HCT116 (cell line): ENCODE measurements at regions not wholly inside any gene's neighbourhood (a gene's known extent, or its start where the extent isn't known, plus 50 kb on each side); places are given as distances from the start of the nearest gene placed in this dataset.

ENCODE experiments used
- ATAC-seq: fragments of 200-7000 bp; cut with Tn5 transposase; 2 replicates; pipeline ENCODE4 v1.9.1; 2020; ENCODE audit warnings: mild to moderate bottlenecking, moderate library complexity
- BruUV-seq: library from RNA; stranded (reverse); fragments of 400-500 nt; replicated peaks from 2 replicates; lab custom pipeline; 2021; lab: Mats Ljungman, UMichigan
- CTCF ChIA-PET: fragments of 300-600 bp; sonication (Branson Sonifier 250); formaldehyde crosslinking; loops from one replicate; lab custom pipeline; 2021; ENCODE audit warnings: antibody characterized with exemption; lab: Charles Lee
- POLR2A ChIA-PET: fragments of 300-600, 350-600 bp; sonication (Branson Sonifier 250); formaldehyde crosslinking; loops from one replicate; lab custom pipeline; 2021; ENCODE audit warnings: antibody characterized with exemption; lab: Charles Lee
- RAD21 ChIA-PET, 2 experiments: fragments of 300-600 bp; sonication (Branson Sonifier 250); formaldehyde crosslinking; loops; one replicate each; lab custom pipeline; 2023; ENCODE audit warnings: low total read pairs in 2 of 2; ENCODE audit not compliant: uncharacterized antibody in 2 of 2, unreplicated experiment in 2 of 2, low non-redundant PET in 1 of 2; lab: Charles Lee
- DNase-seq: peaks from one replicate; pipeline ENCODE4 v3.0.0-alpha.2; 2010; ENCODE audit warnings: low read depth, low spot score
- H2AFZ ChIP-seq: fragments of 200-600 bp; shearing (Covaris generic), sonication (generic); 2 replicates; pipeline ENCODE4 v1.6.1; 2017; ENCODE audit warnings: low read depth, mixed run types, mixed read lengths, antibody characterized with exemption, low read length; ENCODE audit not compliant: poor library complexity, severe bottlenecking
- H3K27ac ChIP-seq: 2 replicates; pipeline ENCODE4 v1.5.1; 2012; ENCODE audit warnings: low read depth, low read length
- H3K27me3 ChIP-seq: fragments of 200-600 bp; sonication (generic); 2 replicates; pipeline ENCODE4 v1.6.1; 2016; ENCODE audit warnings: mixed run types, low read length, mixed read lengths; ENCODE audit not compliant: insufficient read depth
- H3K36me3 ChIP-seq, 2 experiments: fragments of 200-500 bp in 1 of 2; fragments of 200-600 bp in 1 of 2; sonication (Bioruptor generic) in 1 of 2; sonication (generic) in 1 of 2; 2 replicates each; pipeline versions ENCODE4 v1.5.1 to v1.6.1; 2014 to 2016; ENCODE audit warnings: low read length in 2 of 2, inconsistent platforms in 1 of 2, mixed read lengths in 1 of 2, mixed run types in 1 of 2; ENCODE audit not compliant: insufficient read depth in 2 of 2, control insufficient read depth in 1 of 2
- H3K4me1 ChIP-seq, 2 experiments: fragments of 200-600 bp in 1 of 2; sonication (generic) in 1 of 2; 2 replicates each; pipeline versions ENCODE4 v1.5.1 to v1.6.1; 2012 to 2017; ENCODE audit warnings: low read length in 2 of 2, inconsistent platforms in 1 of 2, mild to moderate bottlenecking in 1 of 2, mixed read lengths in 1 of 2, mixed run types in 1 of 2, moderate library complexity in 1 of 2; ENCODE audit not compliant: insufficient read depth in 2 of 2, control insufficient read depth in 1 of 2
- H3K4me2 ChIP-seq: fragments of 200-600 bp; sonication (generic); 2 replicates; pipeline ENCODE4 v1.6.1; 2017; ENCODE audit warnings: mixed run types, low read length, mixed read lengths
- H3K4me3 ChIP-seq, 2 experiments: fragments of 200-600 bp in 1 of 2; sonication (generic) in 1 of 2; replicated peaks in 1 of 2; 2 replicates each; pipeline ENCODE4 v1.5.1; 2011 to 2016; ENCODE audit warnings: low read length in 2 of 2, control low read depth in 1 of 2, low read depth in 1 of 2, mild to moderate bottlenecking in 1 of 2, mixed read lengths in 1 of 2, mixed run types in 1 of 2
- H3K79me2 ChIP-seq: fragments of 200-600 bp; sonication (generic); 2 replicates; pipeline ENCODE4 v1.6.1; 2017; ENCODE audit warnings: mild to moderate bottlenecking, mixed run types, low read length, moderate library complexity, mixed read lengths; ENCODE audit not compliant: insufficient read depth
- H3K9ac ChIP-seq: fragments of 200-600 bp; sonication (generic); 2 replicates; pipeline ENCODE4 v1.6.1; 2016; ENCODE audit warnings: low read length, mixed read lengths
- H3K9me2 ChIP-seq: fragments of 200-600 bp; sonication (generic), shearing (Covaris generic); 2 replicates; pipeline ENCODE4 v1.6.1; 2017; ENCODE audit warnings: mixed run types, mild to moderate bottlenecking, moderate library complexity; ENCODE audit not compliant: insufficient read depth
- H3K9me3 ChIP-seq, 2 experiments: fragments of 200-500 bp in 1 of 2; fragments of 200-600 bp in 1 of 2; sonication (Bioruptor generic) in 1 of 2; sonication (generic) in 1 of 2; 2 replicates each; pipeline ENCODE4 v1.6.1; 2014 to 2017; ENCODE audit warnings: low read length in 2 of 2, mixed read lengths in 2 of 2, inconsistent platforms in 1 of 2, low read depth in 1 of 2, mild to moderate bottlenecking in 1 of 2, mixed run types in 1 of 2, moderate library complexity in 1 of 2; ENCODE audit not compliant: control insufficient read depth in 1 of 2, insufficient read depth in 1 of 2
- H4K20me1 ChIP-seq: fragments of 200-600 bp; sonication (generic), shearing (Covaris generic); 2 replicates; pipeline ENCODE4 v1.6.1; 2017; ENCODE audit warnings: mixed run types, mild to moderate bottlenecking, moderate library complexity; ENCODE audit not compliant: insufficient read depth
- ATF3 ChIP-seq: IDR thresholded peaks from 2 replicates; pipeline ENCODE4 v1.6.1; 2012
- ELF1 ChIP-seq: IDR thresholded peaks from 2 replicates; pipeline ENCODE4 v1.6.1; 2012; ENCODE audit warnings: low read depth, borderline replicate concordance
- EZH2 ChIP-seq: fragments of 200-600 bp; sonication (generic); IDR thresholded peaks from 2 replicates; pipeline ENCODE4 v1.6.1; 2017; ENCODE audit warnings: antibody characterized with exemption, mixed run types
- JUND ChIP-seq: IDR thresholded peaks from 2 replicates; pipeline ENCODE4 v1.6.1; 2012
- POLR2A ChIP-seq: IDR thresholded peaks from 2 replicates; pipeline ENCODE4 v1.7.0; 2011; ENCODE audit warnings: borderline replicate concordance; ENCODE audit not compliant: insufficient read depth, insufficient read length; ENCODE audit errors: extremely low read depth
- POLR2AphosphoS5 ChIP-seq: IDR thresholded peaks from 2 replicates; pipeline ENCODE4 v1.6.1; 2011; ENCODE audit warnings: mild to moderate bottlenecking, low read depth, low read length, moderate library complexity
- SIN3A ChIP-seq: IDR thresholded peaks from 2 replicates; pipeline ENCODE4 v1.6.1; 2012; ENCODE audit warnings: low read depth
- SP1 ChIP-seq: IDR thresholded peaks from 2 replicates; pipeline ENCODE4 v1.6.1; 2012; ENCODE audit warnings: low read depth
- SRF ChIP-seq: IDR thresholded peaks from 2 replicates; pipeline ENCODE4 v1.6.1; 2012; ENCODE audit warnings: low read depth
- YY1 ChIP-seq: IDR thresholded peaks from 2 replicates; pipeline ENCODE4 v1.6.1; 2011; ENCODE audit warnings: low read length, low read depth, moderate library complexity, mild to moderate bottlenecking; ENCODE audit not compliant: insufficient replicate concordance; ENCODE audit errors: extremely low read depth
- ZBTB33 ChIP-seq: IDR thresholded peaks from 2 replicates; pipeline ENCODE4 v1.6.1; 2011; ENCODE audit warnings: mild to moderate bottlenecking, low read length, moderate library complexity; ENCODE audit not compliant: insufficient replicate concordance; ENCODE audit errors: extremely low read depth
- ZFX ChIP-seq: fragments of 450-650 bp; IDR thresholded peaks from 2 replicates; pipeline ENCODE4 v1.6.1; 2017
- ZNF274 ChIP-seq: fragments of 200-500 bp; sonication (Bioruptor generic); IDR thresholded peaks from 2 replicates; pipeline ENCODE4 v1.6.1; 2014; ENCODE audit warnings: mild to moderate bottlenecking, low read depth, low read length, inconsistent platforms
- intact Hi-C: fragments of 100-400 bp; cut with micrococcal nuclease; formaldehyde crosslinking; loops from 2 replicates; pipeline ENCODE4 v1.10.0; 2022

GRCh38 chr6:134714113-134714512 is 235.8 kb downstream of the ALDH8A1 start:
- H3K4me3 ChIP-seq: no peak overlapping the region
- H3K27ac ChIP-seq: no peak overlapping the region
- no peak overlapping the region for H2AFZ ChIP-seq
- DNase-seq: no peak
- RAD21 ChIA-PET: no interaction called here
- H3K9me2 ChIP-seq: no peaks in the 10 kb centered on the region
- no peak overlapping the region for H3K9ac ChIP-seq
- H3K4me2 ChIP-seq: no peak overlapping the region
- TF ChIP-seq POLR2A (no peak), POLR2AphosphoS5 (no peak), SP1 (no peak), EZH2 (no peak), SRF (no peak), ZBTB33 (no peak)
- TF ChIP-seq, all 23 proteins: peak for 0
- 0 out of 2 replicates have a peak, but pooled peaks cover 2% of the 10 kb centered on the region for H4K20me1 ChIP-seq
- H3K36me3 ChIP-seq: no peaks in the 10 kb centered on the region
- no peaks in the 10 kb centered on the region for H3K79me2 ChIP-seq
- intact Hi-C loops: no loop called here
- no peaks in the 10 kb centered on the region for H3K27me3 ChIP-seq
- no peak for ATAC-seq
- POLR2A ChIA-PET: no interaction called here
- CTCF ChIA-PET: no interaction called here
- H3K9me3 ChIP-seq: no peaks in the 10 kb centered on the region
- H3K4me1 ChIP-seq: no peaks in the 10 kb centered on the region
- no TSS peak for BruUV-seq

GRCh38 chr6:134712311-134712710 is 237.6 kb downstream of the ALDH8A1 start:
- H3K4me2 ChIP-seq: no peak overlapping the region
- DNase-seq: no peak
- no peaks in the 10 kb centered on the region for H3K4me1 ChIP-seq
- BruUV-seq: no TSS peak
- no peak for ATAC-seq
- no peaks in the 10 kb centered on the region for H3K9me3 ChIP-seq
- 0 out of 2 replicates have a peak, but pooled peaks cover 2% of the 10 kb centered on the region for H4K20me1 ChIP-seq
- no peaks in the 10 kb centered on the region for H3K79me2 ChIP-seq
- H3K27ac ChIP-seq: no peak overlapping the region
- CTCF ChIA-PET: no interaction called here
- no peaks in the 10 kb centered on the region for H3K36me3 ChIP-seq
- H2AFZ ChIP-seq: no peak overlapping the region
- no peak overlapping the region for H3K9ac ChIP-seq
- H3K9me2 ChIP-seq: no peaks in the 10 kb centered on the region
- POLR2A ChIA-PET: no interaction called here
- intact Hi-C loops: no loop called here
- H3K27me3 ChIP-seq: peaks cover 2% of the 10 kb centered on the region; the same call in 1 of the 2 replicates
- RAD21 ChIA-PET: no interaction called here
- H3K4me3 ChIP-seq: no peak overlapping the region
- TF ChIP-seq ELF1 (no peak), ATF3 (no peak), YY1 (no peak), POLR2A (no peak), POLR2AphosphoS5 (no peak), ZBTB33 (no peak), SIN3A (no peak), ZFX (no peak), ZNF274 (no peak), JUND (no peak)
